ENCODE measurements at regions not wholly inside any gene's neighbourhood (a gene's known extent, or its start where the extent isn't known, plus 50 kb on each side); places are given as distances from the start of the nearest gene placed in this dataset.

GRCh38 chr6:99219788-99220187 lies 129.7 kb downstream of the FAXC start:
- Mint-ChIP-seq H3K4me3 (no peak overlapping the region), H3K9me3 (no peaks in the 10 kb centered on the region), H3K36me3 (ENCODE audit: low read depth) (no peaks in the 10 kb centered on the region), H3K27me3 (no peaks in the 10 kb centered on the region), H3K27ac (no peak overlapping the region), H3K4me1 (ENCODE audit: low read depth) (no peaks in the 10 kb centered on the region)
- intact Hi-C loops (cut with micrococcal nuclease) = no loop called here

GRCh38 chr6:99216959-99217358 lies 132.5 kb downstream of the FAXC start:
- Mint-ChIP-seq H3K27me3 (no peaks in the 10 kb centered on the region), H3K9me3 (no peaks in the 10 kb centered on the region), H3K4me3 (no peak overlapping the region), H3K27ac (no peak overlapping the region), H3K36me3 (ENCODE audit: low read depth) (no peaks in the 10 kb centered on the region), H3K4me1 (ENCODE audit: low read depth) (no peaks in the 10 kb centered on the region)
- intact Hi-C loops (cut with micrococcal nuclease) = no loop called here

- H3K36me3 Mint-ChIP-seq (ENCODE audit: low read depth) = no peaks in the 10 kb centered on the region
- no peaks in the 10 kb centered on the region for H3K4me1 Mint-ChIP-seq (ENCODE audit: low read depth)
Measured at GRCh38 chr6:99195986-99196655, 153.4 kb downstream of the FAXC start.

GRCh38 chr6:99192561-99192960 lies 156.9 kb downstream of the FAXC start:
- H3K27ac Mint-ChIP-seq = no peak overlapping the region
- no peak overlapping the region for H3K4me3 Mint-ChIP-seq
- no peaks in the 10 kb centered on the region for H3K4me1 Mint-ChIP-seq (ENCODE audit: low read depth)
- no peaks in the 10 kb centered on the region for H3K36me3 Mint-ChIP-seq (ENCODE audit: low read depth)
- no peaks in the 10 kb centered on the region for H3K9me3 Mint-ChIP-seq
- intact Hi-C loops (cut with micrococcal nuclease) = no loop called here
- no peaks in the 10 kb centered on the region for H3K27me3 Mint-ChIP-seq

More at GRCh38 chr6:99195986-99196655, 153.4 kb downstream of the FAXC start:
- Mint-ChIP-seq H3K4me3 (no peak overlapping the region), H3K27ac (no peak overlapping the region), H3K9me3 (no peaks in the 10 kb centered on the region), H3K27me3 (no peaks in the 10 kb centered on the region)
- intact Hi-C loops (cut with micrococcal nuclease) = no loop called here

GRCh38 chr6:99189823-99190721 lies 159.4 kb downstream of the FAXC start:
- no peak overlapping the region for H3K27ac Mint-ChIP-seq
- no peaks in the 10 kb centered on the region for H3K36me3 Mint-ChIP-seq (ENCODE audit: low read depth)
- intact Hi-C loops (cut with micrococcal nuclease) = no loop called here
- H3K4me3 Mint-ChIP-seq = no peak overlapping the region
- H3K9me3 Mint-ChIP-seq = no peaks in the 10 kb centered on the region
- no peaks in the 10 kb centered on the region for H3K4me1 Mint-ChIP-seq (ENCODE audit: low read depth)
- H3K27me3 Mint-ChIP-seq = no peaks in the 10 kb centered on the region

- Mint-ChIP-seq H3K27ac (no peak overlapping the region), H3K9me3 (peaks cover 5% of the 10 kb centered on the region), H3K27me3 (no peaks in the 10 kb centered on the region), H3K36me3 (ENCODE audit: low read depth) (no peaks in the 10 kb centered on the region), H3K4me1 (ENCODE audit: low read depth) (no peaks in the 10 kb centered on the region), H3K4me3 (no peak overlapping the region)
- intact Hi-C loops (cut with micrococcal nuclease) = no loop called here
Measured at GRCh38 chr6:99187429-99187828, 162.0 kb downstream of the FAXC start.

- intact Hi-C loops (cut with micrococcal nuclease) = no loop called here
- H3K36me3 Mint-ChIP-seq (ENCODE audit: low read depth) = no peaks in the 10 kb centered on the region
- no peak overlapping the region for H3K27ac Mint-ChIP-seq
- peaks cover 15% of the 10 kb centered on the region for H3K9me3 Mint-ChIP-seq
- no peaks in the 10 kb centered on the region for H3K27me3 Mint-ChIP-seq
- no peaks in the 10 kb centered on the region for H3K4me1 Mint-ChIP-seq (ENCODE audit: low read depth)
- H3K4me3 Mint-ChIP-seq = no peak overlapping the region
Measured at GRCh38 chr6:99186417-99186816, 163.1 kb downstream of the FAXC start.

- intact Hi-C loops (cut with micrococcal nuclease) = no loop called here
- H3K27me3 Mint-ChIP-seq = no peaks in the 10 kb centered on the region
- H3K27ac Mint-ChIP-seq = no peak overlapping the region
- peaks cover 21% of the 10 kb centered on the region for H3K9me3 Mint-ChIP-seq
- no peaks in the 10 kb centered on the region for H3K4me1 Mint-ChIP-seq (ENCODE audit: low read depth)
- H3K4me3 Mint-ChIP-seq = no peak overlapping the region
- no peaks in the 10 kb centered on the region for H3K36me3 Mint-ChIP-seq (ENCODE audit: low read depth)
Measured at GRCh38 chr6:99185525-99185924, 163.9 kb downstream of the FAXC start.

- Mint-ChIP-seq H3K27ac (no peak overlapping the region), H3K9me3 (peaks cover 21% of the 10 kb centered on the region), H3K4me1 (ENCODE audit: low read depth) (no peaks in the 10 kb centered on the region), H3K4me3 (no peak overlapping the region), H3K27me3 (no peaks in the 10 kb centered on the region), H3K36me3 (ENCODE audit: low read depth) (no peaks in the 10 kb centered on the region)
- intact Hi-C loops (cut with micrococcal nuclease) = no loop called here
Measured at GRCh38 chr6:99184696-99185095, 164.8 kb downstream of the FAXC start.

GRCh38 chr6:99183066-99183465 lies 166.4 kb downstream of the FAXC start:
- H3K9me3 Mint-ChIP-seq = peaks cover 28% of the 10 kb centered on the region
- intact Hi-C loops (cut with micrococcal nuclease) = no loop called here
- H3K27me3 Mint-ChIP-seq = no peaks in the 10 kb centered on the region
- H3K36me3 Mint-ChIP-seq (ENCODE audit: low read depth) = no peaks in the 10 kb centered on the region
- no peaks in the 10 kb centered on the region for H3K4me1 Mint-ChIP-seq (ENCODE audit: low read depth)
- H3K4me3 Mint-ChIP-seq = no peak overlapping the region
- no peak overlapping the region for H3K27ac Mint-ChIP-seq

- Mint-ChIP-seq H3K4me3 (no peak overlapping the region), H3K36me3 (ENCODE audit: low read depth) (no peaks in the 10 kb centered on the region), H3K27ac (no peak overlapping the region), H3K4me1 (ENCODE audit: low read depth) (no peaks in the 10 kb centered on the region), H3K27me3 (no peaks in the 10 kb centered on the region), H3K9me3 (peaks cover 28% of the 10 kb centered on the region)
- intact Hi-C loops (cut with micrococcal nuclease) = no loop called here
Measured at GRCh38 chr6:99181174-99181573, 168.3 kb downstream of the FAXC start.

- Mint-ChIP-seq H3K27ac (no peak overlapping the region), H3K4me3 (no peak overlapping the region), H3K36me3 (ENCODE audit: low read depth) (no peaks in the 10 kb centered on the region), H3K27me3 (no peaks in the 10 kb centered on the region), H3K9me3 (peaks cover 28% of the 10 kb centered on the region), H3K4me1 (ENCODE audit: low read depth) (no peaks in the 10 kb centered on the region)
- intact Hi-C loops (cut with micrococcal nuclease) = no loop called here
Measured at GRCh38 chr6:99178168-99178567, 171.3 kb downstream of the FAXC start.

- H3K27ac Mint-ChIP-seq = no peak overlapping the region
- intact Hi-C loops (cut with micrococcal nuclease) = no loop called here
- no peaks in the 10 kb centered on the region for H3K4me1 Mint-ChIP-seq (ENCODE audit: low read depth)
- H3K27me3 Mint-ChIP-seq = no peaks in the 10 kb centered on the region
- H3K9me3 Mint-ChIP-seq = peaks cover 26% of the 10 kb centered on the region
- H3K36me3 Mint-ChIP-seq (ENCODE audit: low read depth) = no peaks in the 10 kb centered on the region
- no peak overlapping the region for H3K4me3 Mint-ChIP-seq
Measured at GRCh38 chr6:99177736-99178135, 171.7 kb downstream of the FAXC start.

- H3K27me3 Mint-ChIP-seq = peaks cover 1% of the 10 kb centered on the region
- no peak overlapping the region for H3K27ac Mint-ChIP-seq
- no peaks in the 10 kb centered on the region for H3K4me1 Mint-ChIP-seq (ENCODE audit: low read depth)
- intact Hi-C loops (cut with micrococcal nuclease) = no loop called here
- no peak overlapping the region for H3K4me3 Mint-ChIP-seq
- H3K36me3 Mint-ChIP-seq (ENCODE audit: low read depth) = no peaks in the 10 kb centered on the region
- H3K9me3 Mint-ChIP-seq = no peaks in the 10 kb centered on the region
Measured at GRCh38 chr6:99165838-99166237, 183.6 kb downstream of the FAXC start.

- no peak overlapping the region for H3K27ac Mint-ChIP-seq
- intact Hi-C loops (cut with micrococcal nuclease) = no loop called here
- peaks cover 2% of the 10 kb centered on the region for H3K27me3 Mint-ChIP-seq
- no peaks in the 10 kb centered on the region for H3K4me1 Mint-ChIP-seq (ENCODE audit: low read depth)
- no peaks in the 10 kb centered on the region for H3K36me3 Mint-ChIP-seq (ENCODE audit: low read depth)
- no peaks in the 10 kb centered on the region for H3K9me3 Mint-ChIP-seq
- H3K4me3 Mint-ChIP-seq = no peak overlapping the region
Measured at GRCh38 chr6:99152347-99152643, 197.2 kb downstream of the FAXC start.

Measured in dendritic cell treated with granulocyte-macrophage colony-stimulating factor and Interleukin-4, amounts not matched to agents 40 ng/mL and 50 ng/mL, for 4 days (primary cell).